ENCODE measurements at regions not wholly inside any gene's neighbourhood (a gene's known extent, or its start where the extent isn't known, plus 50 kb on each side); places are given as distances from the start of the nearest gene placed in this dataset.

DNA sequence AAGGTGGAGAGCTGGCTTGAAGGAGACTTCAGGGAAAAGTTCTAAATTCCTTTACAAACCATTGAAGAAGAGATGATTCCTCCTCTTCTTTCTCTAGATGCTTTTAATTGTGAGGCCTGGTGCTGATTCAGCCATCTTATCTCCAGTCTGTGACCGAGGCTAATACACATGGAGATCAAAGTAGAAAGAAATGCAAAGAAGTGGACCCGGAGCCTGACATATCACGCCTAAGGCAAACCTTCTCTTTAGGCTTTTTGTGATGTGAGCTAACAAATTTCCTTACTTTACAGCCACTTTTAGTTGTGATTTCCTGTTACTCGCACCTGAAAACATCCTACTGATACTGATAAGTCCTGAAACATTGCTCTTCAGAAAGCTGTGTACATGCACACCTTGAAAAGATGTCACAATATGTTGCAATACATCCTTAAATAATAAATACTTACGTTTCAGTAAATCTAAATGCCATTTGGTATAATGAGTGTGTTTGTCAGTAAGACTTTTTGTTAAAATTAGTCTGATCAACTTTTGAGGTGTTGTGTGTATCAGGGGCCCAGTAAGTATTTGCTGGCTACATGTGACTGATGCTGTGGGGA, 192.4 kb downstream of the BAMBI start (continued):
- TF ChIP-seq ZFP3 (tag by site-specific recombination; IDR thresholded peaks at IDR 0.05; ENCODE audit: low read depth): no peak
- no peak for TF ChIP-seq ZNF610 (tag by site-specific recombination; IDR thresholded peaks at IDR 0.05; ENCODE audit: borderline replicate concordance)
- no peak for TF ChIP-seq RBAK (tag by site-specific recombination; IDR thresholded peaks at IDR 0.05)
- no peak for TF ChIP-seq BCL11A (tag by site-specific recombination; IDR thresholded peaks at IDR 0.05; ENCODE audit: low read depth)
- TF ChIP-seq ZNF394 (tag by site-specific recombination; IDR thresholded peaks at IDR 0.05; ENCODE audit: borderline replicate concordance): no peak
- TF ChIP-seq, protein P1, sequence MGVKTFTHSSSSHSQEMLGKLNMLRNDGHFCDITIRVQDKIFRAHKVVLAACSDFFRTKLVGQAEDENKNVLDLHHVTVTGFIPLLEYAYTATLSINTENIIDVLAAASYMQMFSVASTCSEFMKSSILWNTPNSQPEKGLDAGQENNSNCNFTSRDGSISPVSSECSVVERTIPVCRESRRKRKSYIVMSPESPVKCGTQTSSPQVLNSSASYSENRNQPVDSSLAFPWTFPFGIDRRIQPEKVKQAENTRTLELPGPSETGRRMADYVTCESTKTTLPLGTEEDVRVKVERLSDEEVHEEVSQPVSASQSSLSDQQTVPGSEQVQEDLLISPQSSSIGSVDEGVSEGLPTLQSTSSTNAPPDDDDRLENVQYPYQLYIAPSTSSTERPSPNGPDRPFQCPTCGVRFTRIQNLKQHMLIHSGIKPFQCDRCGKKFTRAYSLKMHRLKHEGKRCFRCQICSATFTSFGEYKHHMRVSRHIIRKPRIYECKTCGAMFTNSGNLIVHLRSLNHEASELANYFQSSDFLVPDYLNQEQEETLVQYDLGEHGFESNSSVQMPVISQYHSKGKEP (tag by site-specific recombination; IDR thresholded peaks at IDR 0.05): no peak
- TF ChIP-seq ZFP41 (tag by site-specific recombination; IDR thresholded peaks at IDR 0.05; ENCODE audit: borderline replicate concordance): no peak
- TF ChIP-seq OVOL3 (tag by site-specific recombination; IDR thresholded peaks at IDR 0.05): no peak
- TF ChIP-seq, protein P2, sequence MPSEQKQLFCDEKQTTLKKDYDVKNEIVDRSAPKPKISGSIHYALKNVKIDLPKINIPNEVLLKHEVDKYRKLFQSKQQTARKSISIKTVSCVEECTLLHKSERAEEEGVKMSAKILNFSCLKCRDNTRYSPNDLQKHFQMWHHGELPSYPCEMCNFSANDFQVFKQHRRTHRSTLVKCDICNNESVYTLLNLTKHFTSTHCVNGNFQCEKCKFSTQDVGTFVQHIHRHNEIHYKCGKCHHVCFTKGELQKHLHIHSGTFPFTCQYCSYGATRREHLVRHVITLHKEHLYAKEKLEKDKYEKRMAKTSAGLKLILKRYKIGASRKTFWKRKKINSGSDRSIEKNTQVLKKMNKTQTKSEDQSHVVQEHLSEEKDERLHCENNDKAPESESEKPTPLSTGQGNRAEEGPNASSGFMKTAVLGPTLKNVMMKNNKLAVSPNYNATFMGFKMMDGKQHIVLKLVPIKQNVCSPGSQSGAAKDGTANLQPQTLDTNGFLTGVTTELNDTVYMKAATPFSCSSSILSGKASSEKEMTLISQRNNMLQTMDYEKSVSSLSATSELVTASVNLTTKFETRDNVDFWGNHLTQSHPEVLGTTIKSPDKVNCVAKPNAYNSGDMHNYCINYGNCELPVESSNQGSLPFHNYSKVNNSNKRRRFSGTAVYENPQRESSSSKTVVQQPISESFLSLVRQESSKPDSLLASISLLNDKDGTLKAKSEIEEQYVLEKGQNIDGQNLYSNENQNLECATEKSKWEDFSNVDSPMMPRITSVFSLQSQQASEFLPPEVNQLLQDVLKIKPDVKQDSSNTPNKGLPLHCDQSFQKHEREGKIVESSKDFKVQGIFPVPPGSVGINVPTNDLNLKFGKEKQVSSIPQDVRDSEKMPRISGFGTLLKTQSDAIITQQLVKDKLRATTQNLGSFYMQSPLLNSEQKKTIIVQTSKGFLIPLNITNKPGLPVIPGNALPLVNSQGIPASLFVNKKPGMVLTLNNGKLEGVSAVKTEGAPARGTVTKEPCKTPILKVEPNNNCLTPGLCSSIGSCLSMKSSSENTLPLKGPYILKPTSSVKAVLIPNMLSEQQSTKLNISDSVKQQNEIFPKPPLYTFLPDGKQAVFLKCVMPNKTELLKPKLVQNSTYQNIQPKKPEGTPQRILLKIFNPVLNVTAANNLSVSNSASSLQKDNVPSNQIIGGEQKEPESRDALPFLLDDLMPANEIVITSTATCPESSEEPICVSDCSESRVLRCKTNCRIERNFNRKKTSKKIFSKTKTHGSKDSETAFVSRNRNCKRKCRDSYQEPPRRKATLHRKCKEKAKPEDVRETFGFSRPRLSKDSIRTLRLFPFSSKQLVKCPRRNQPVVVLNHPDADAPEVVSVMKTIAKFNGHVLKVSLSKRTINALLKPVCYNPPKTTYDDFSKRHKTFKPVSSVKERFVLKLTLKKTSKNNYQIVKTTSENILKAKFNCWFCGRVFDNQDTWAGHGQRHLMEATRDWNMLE (tag by site-specific recombination; conservative IDR thresholded peaks at IDR 0.05; ENCODE audit: low read depth): no peak

DNA sequence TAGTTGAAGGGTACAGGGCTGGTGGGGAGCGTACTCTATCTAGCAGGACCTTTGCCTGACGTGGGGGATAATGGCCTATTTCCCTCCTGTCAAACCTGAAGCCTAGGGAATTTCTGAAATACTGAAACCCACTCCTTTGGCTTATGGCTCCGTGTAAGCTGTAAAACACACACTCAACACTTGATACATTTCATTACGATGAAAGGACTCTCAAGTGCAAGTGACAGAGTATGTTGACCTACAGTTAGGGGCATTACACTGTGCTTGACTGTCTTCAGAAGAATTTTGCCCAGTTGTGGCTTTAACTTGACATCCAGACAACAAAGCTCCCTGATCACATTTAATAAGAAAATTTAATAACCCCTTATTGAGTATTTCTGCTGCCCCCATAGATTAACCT, 194.3 kb downstream of the BAMBI start:
- H3K9me3 ChIP-seq (ENCODE audit: control insufficient read depth, insufficient read depth, low read depth, low read length): no peaks in the 10 kb centered on the region

DNA sequence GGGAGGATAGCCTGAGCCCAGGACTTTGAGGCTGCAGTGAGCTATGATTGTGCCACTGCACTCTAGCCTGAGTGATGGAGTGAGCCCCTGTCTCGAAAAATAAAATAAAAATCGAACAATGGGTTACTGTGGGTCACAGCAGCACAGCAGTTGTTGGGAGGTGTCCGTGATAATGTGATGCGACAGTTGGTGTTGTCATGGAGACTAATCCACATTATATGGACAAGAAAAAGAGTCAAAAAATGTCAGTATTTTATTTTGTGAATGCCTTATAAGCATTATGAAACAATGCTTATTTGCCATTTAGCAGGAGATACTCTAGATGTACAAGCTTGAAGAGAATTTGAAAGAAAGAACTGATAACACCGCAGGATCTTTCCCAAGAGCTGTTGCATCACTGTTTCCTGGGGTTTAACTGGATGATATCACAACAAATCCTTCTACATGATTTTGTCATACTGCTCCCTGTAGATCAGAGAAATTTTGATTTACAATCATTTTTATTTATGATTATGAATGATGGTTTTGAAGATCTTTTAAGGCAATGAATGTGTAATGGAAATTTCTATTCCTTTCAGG, 195.4 kb downstream of the BAMBI start:
- Histone ChIP-seq H3K27ac (ENCODE audit: extremely low read depth, low read depth, low read length) (no peak overlapping the region), H3K36me3 (ENCODE audit: control insufficient read depth in 2 of 2, insufficient read depth in 1 of 2, low read length in 2 of 2) (no peaks in the 10 kb centered on the region), H3K4me3 (ENCODE audit: low read depth, low read length) (no peak overlapping the region), H3K4me1 (ENCODE audit: control insufficient read depth, insufficient read depth, low read length) (no peaks in the 10 kb centered on the region), H3K9me3 (ENCODE audit: control insufficient read depth, insufficient read depth, low read depth, low read length) (no peaks in the 10 kb centered on the region)
- TF ChIP-seq SCRT2 (tag by site-specific recombination; IDR thresholded peaks at IDR 0.05) (peak; percentile 48; the same call in 1 of the 2 replicates), ZNF10 (tag by site-specific recombination; IDR thresholded peaks at IDR 0.05) (no peak)
- ChIA-PET CTCF (interaction anchor here (1.3 kb wide), 1 partner anchor 67 kb away, joined by 3 read pairs; no protein-coding TSS in a partner anchor), POLR2A (no interaction called here)

More for the DNA sequence above, 194.3 kb downstream of the BAMBI start:
- ChIA-PET POLR2A (no interaction called here), CTCF (interaction anchor here (0.6 to 1.3 kb wide), 4 partner anchors 68 to 1662 kb away, joined by 3 to 4 read pairs (median 3); no protein-coding TSS in a partner anchor)
- no peak overlapping the region for H3K4me3 ChIP-seq (ENCODE audit: low read depth, low read length)
- no peak overlapping the region for H3K27ac ChIP-seq (ENCODE audit: extremely low read depth, low read depth, low read length)
- H3K36me3 ChIP-seq (ENCODE audit: control insufficient read depth in 2 of 2, insufficient read depth in 1 of 2, low read length in 2 of 2): no peaks in the 10 kb centered on the region
- no peaks in the 10 kb centered on the region for H3K4me1 ChIP-seq (ENCODE audit: control insufficient read depth, insufficient read depth, low read length)
- no peak for TF ChIP-seq YY2 (tag by site-specific recombination; IDR thresholded peaks at IDR 0.05)
- TF ChIP-seq ZNF837 (tag by site-specific recombination; IDR thresholded peaks at IDR 0.05): no peak
- TF ChIP-seq, protein P3, sequence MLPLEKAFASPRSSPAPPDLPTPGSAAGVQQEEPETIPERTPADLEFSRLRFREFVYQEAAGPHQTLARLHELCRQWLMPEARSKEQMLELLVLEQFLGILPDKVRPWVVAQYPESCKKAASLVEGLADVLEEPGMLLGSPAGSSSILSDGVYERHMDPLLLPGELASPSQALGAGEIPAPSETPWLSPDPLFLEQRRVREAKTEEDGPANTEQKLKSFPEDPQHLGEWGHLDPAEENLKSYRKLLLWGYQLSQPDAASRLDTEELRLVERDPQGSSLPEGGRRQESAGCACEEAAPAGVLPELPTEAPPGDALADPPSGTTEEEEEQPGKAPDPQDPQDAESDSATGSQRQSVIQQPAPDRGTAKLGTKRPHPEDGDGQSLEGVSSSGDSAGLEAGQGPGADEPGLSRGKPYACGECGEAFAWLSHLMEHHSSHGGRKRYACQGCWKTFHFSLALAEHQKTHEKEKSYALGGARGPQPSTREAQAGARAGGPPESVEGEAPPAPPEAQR (tag by site-specific recombination; IDR thresholded peaks at IDR 0.05): no peak
- TF ChIP-seq ZNF76 (tag by site-specific recombination; IDR thresholded peaks at IDR 0.05; ENCODE audit: borderline replicate concordance, low read depth): no peak
- no peak for TF ChIP-seq ZNF416 (tag by site-specific recombination; IDR thresholded peaks at IDR 0.05)
- TF ChIP-seq ZNF555 (tag by site-specific recombination; conservative IDR thresholded peaks at IDR 0.05): no peak
- TF ChIP-seq ZBTB21 (tag by site-specific recombination; IDR thresholded peaks at IDR 0.05): no peak
